ENCODE measurements at regions not wholly inside any gene's neighbourhood (a gene's known extent, or its start where the extent isn't known, plus 50 kb on each side); places are given as distances from the start of the nearest gene placed in this dataset.

- DNase-seq, result no peak
Measured at GRCh38 chr14:28055008-28055407, 711.6 kb upstream of the FOXG1 start.

GRCh38 chr14:28057359-28058296 is 709.0 kb upstream of the FOXG1 start:
- no peak for DNase-seq

- DNase-seq, result peak; percentile 4
Measured at GRCh38 chr14:28059254-28059653, 707.3 kb upstream of the FOXG1 start.

GRCh38 chr14:28061006-28061405 is 705.6 kb upstream of the FOXG1 start:
- DNase-seq, result no peak

GRCh38 chr14:28077021-28077420 is 689.6 kb upstream of the FOXG1 start:
- no peak for DNase-seq

- DNase-seq, result no peak
Measured at GRCh38 chr14:28083389-28083788, 683.2 kb upstream of the FOXG1 start.

- DNase-seq, result no peak
Measured at GRCh38 chr14:28088125-28088524, 678.5 kb upstream of the FOXG1 start.

- no peak for DNase-seq
Measured at GRCh38 chr14:28097585-28097984, 669.0 kb upstream of the FOXG1 start.

GRCh38 chr14:28098856-28099255 is 667.7 kb upstream of the FOXG1 start:
- no peak for DNase-seq

- DNase-seq, result peak; percentile 42
Measured at GRCh38 chr14:28102001-28102400, 664.6 kb upstream of the FOXG1 start.

GRCh38 chr14:28102814-28103213 is 663.8 kb upstream of the FOXG1 start:
- no peak for DNase-seq

- no peak for DNase-seq
Measured at GRCh38 chr14:28113311-28113710, 653.3 kb upstream of the FOXG1 start.

GRCh38 chr14:28116716-28117115 is 649.9 kb upstream of the FOXG1 start:
- no peak for DNase-seq

- DNase-seq, result no peak
Measured at GRCh38 chr14:28119849-28120248, 646.7 kb upstream of the FOXG1 start.

- no peak for DNase-seq
Measured at GRCh38 chr14:28120391-28120790, 646.2 kb upstream of the FOXG1 start.

GRCh38 chr14:28121512-28122297 is 644.9 kb upstream of the FOXG1 start:
- DNase-seq, result no peak

GRCh38 chr14:28130610-28131284 is 635.8 kb upstream of the FOXG1 start:
- DNase-seq, result no peak

- DNase-seq, result no peak
Measured at GRCh38 chr14:28138341-28138740, 628.2 kb upstream of the FOXG1 start.

- no peak for DNase-seq
Measured at GRCh38 chr14:28141662-28142061, 624.9 kb upstream of the FOXG1 start.

- peak; percentile 5 for DNase-seq
Measured at GRCh38 chr14:28142400-28143015, 624.1 kb upstream of the FOXG1 start.

- DNase-seq, result no peak
Measured at GRCh38 chr14:28143316-28143715, 623.3 kb upstream of the FOXG1 start.

GRCh38 chr14:28151926-28152325 is 614.7 kb upstream of the FOXG1 start:
- DNase-seq, result no peak

GRCh38 chr14:28152453-28153044 is 614.0 kb upstream of the FOXG1 start:
- DNase-seq, result no peak
